GM13977 (cell line): ENCODE measurements at regions not wholly inside any gene's neighbourhood (a gene's known extent, or its start where the extent isn't known, plus 50 kb on each side); places are given as distances from the start of the nearest gene placed in this dataset.

Experiments used
- DNase-seq: peaks from one replicate; pipeline ENCODE4 v3.0.0; 2012; ENCODE audit warnings: low spot score
- in situ Hi-C: fragments of 300-500 bp; cut with MboI; formaldehyde crosslinking; loops from one replicate; pipeline ENCODE4 v1.12.0; 2022; ENCODE audit warnings: low sequenced_read_pairs, low pct_unique_long_range_greater_than_20kb, mixed read lengths, inconsistent platforms; ENCODE audit not compliant: unreplicated experiment
- TF ChIP-seq, protein P1 (sequence below): IDR thresholded peaks from 2 replicates; pipeline ENCODE4 v1.5.1; 2012; ENCODE audit warnings: mild to moderate bottlenecking, control low read depth; ENCODE audit not compliant: insufficient read depth; ENCODE audit errors: extremely low read depth, missing control alignments

GRCh38 chr11:69997352-69997751 lies 80.8 kb upstream of the ANO1 start:
- no peak for DNase-seq
- TF ChIP-seq, protein P1, sequence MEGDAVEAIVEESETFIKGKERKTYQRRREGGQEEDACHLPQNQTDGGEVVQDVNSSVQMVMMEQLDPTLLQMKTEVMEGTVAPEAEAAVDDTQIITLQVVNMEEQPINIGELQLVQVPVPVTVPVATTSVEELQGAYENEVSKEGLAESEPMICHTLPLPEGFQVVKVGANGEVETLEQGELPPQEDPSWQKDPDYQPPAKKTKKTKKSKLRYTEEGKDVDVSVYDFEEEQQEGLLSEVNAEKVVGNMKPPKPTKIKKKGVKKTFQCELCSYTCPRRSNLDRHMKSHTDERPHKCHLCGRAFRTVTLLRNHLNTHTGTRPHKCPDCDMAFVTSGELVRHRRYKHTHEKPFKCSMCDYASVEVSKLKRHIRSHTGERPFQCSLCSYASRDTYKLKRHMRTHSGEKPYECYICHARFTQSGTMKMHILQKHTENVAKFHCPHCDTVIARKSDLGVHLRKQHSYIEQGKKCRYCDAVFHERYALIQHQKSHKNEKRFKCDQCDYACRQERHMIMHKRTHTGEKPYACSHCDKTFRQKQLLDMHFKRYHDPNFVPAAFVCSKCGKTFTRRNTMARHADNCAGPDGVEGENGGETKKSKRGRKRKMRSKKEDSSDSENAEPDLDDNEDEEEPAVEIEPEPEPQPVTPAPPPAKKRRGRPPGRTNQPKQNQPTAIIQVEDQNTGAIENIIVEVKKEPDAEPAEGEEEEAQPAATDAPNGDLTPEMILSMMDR: no peak
- in situ Hi-C loops: no loop called here

GRCh38 chr11:69999721-70000120 lies 78.4 kb upstream of the ANO1 start:
- no peak for DNase-seq
- TF ChIP-seq, protein P1: no peak
- in situ Hi-C loops: no loop called here

- DNase-seq: no peak
- TF ChIP-seq, protein P1: no peak
- in situ Hi-C loops: no loop called here
These were observed 77.9 kb upstream of the ANO1 start for GRCh38 chr11:70000228-70000627.

DNA sequence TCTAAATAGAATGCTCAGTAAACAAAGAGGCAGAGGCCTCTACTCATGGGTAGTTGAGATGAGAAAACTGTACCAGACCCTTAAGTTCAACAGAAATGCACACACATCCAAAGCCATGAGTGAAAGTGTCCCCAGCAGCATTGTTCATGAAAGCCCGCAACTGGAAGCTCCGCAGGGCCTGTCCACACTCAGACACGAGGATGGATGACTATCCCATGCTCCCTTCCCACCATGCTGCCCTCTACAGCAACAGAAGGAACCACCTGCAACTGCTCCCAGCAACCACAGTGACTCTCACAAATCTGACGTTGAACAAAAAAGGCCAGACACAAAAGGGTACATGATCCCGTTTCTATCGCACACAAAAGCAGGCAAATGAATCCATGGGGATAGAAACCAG lies 76.9 kb upstream of the ANO1 start:
- in situ Hi-C loops: no loop called here
- TF ChIP-seq, protein P1: no peak
- no peak for DNase-seq

DNA sequence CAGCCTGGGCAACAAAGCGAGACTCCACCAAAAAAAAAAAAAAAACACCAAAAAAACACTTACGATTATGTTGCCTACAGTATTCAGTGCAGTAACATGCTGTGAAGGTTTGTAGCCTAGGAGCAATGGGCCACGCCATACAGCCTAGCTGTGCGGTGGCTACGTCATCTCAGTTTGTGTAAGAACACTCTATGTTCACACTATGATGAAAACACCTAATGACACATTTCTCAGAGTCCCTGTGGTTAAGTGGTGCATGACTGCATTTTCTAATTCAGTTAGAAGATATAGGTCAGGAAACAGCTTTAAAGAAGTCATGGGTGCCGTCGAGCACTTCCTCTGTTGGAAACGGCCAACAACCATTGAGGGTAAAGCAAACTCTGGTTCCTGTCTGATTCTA lies 75.7 kb upstream of the ANO1 start:
- in situ Hi-C loops: no loop called here
- TF ChIP-seq, protein P1: no peak
- DNase-seq: peak; percentile 51

DNA sequence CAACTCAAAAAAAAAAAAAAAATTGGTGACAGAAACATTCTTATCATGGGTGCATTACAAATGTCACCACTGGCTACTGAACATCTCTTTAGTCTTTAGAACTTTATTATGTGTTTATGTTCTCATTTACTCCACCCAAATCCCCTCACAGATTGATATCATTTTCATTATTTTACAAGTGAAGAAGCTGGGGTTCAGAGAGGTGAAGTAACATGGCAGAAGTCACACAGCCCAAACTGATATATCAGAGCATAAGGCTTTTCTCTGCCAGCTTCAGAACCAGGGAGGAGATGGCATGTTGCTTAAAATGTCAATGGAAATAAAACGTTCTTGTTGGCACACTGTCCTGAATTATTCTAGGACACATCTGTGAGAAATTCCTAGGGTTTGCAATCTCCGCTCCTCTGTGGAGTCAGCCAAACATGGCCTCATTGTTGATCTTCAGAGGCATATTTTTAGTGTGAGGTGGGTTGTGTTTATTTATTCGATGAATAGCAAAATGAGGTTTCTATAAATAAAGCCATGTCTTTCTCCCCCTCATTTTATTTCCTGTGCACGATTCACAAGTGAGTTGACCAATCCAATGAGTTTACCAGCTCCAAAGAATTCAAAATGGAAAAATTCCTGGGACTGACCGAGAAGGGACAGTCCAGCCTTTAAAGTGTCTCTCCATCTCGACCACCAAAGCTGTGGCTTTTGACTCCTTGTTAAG lies 72.9 kb upstream of the ANO1 start:
- in situ Hi-C loops: no loop called here
- TF ChIP-seq, protein P1: no peak
- no peak for DNase-seq
